SK-N-SH (cell line): ENCODE measurements at regions not wholly inside any gene's neighbourhood (a gene's known extent, or its start where the extent isn't known, plus 50 kb on each side); places are given as distances from the start of the nearest gene placed in this dataset.

Experiments
- CTCF ChIA-PET: fragments of 300-600, 350-600 bp; formaldehyde crosslinking; extraction: SDS; loops from one replicate; lab custom pipeline; 2021; lab: Yijun Ruan, JAX
- POLR2A ChIA-PET: fragments of 350-600 bp; sonication (Branson Sonifier 250); formaldehyde crosslinking; extraction: SDS; loops from one replicate; lab custom pipeline; 2020; ENCODE audit warnings: antibody characterized with exemption, inconsistent platforms; lab: Yijun Ruan, JAX
- DNase-seq: peaks from one replicate; pipeline ENCODE4 v3.0.0; 2012
- H2AFZ ChIP-seq: fragments of 200-600 bp; sonication (generic); 2 replicates; pipeline ENCODE4 v1.8.1; 2016; ENCODE audit warnings: antibody characterized with exemption, mild to moderate bottlenecking, low read depth
- H3F3A ChIP-seq: fragments of 200-600 bp; sonication (generic); replicated peaks from 2 replicates; pipeline ENCODE3; 2016; ENCODE audit warnings: antibody characterized with exemption, mild to moderate bottlenecking; ENCODE audit not compliant: insufficient read depth
- H3K27ac ChIP-seq, 2 experiments: fragments of 200-500 bp in 1 of 2; fragments of 200-600 bp in 1 of 2; sonication (Bioruptor generic) in 1 of 2; sonication (generic), shearing (Covaris generic) in 1 of 2; 2 replicates each; pipeline versions ENCODE4 v1.5.1 to v1.6.1; 2014 to 2016; ENCODE audit warnings: low read depth in 2 of 2, inconsistent platforms in 1 of 2, low read length in 1 of 2, mild to moderate bottlenecking in 1 of 2, mixed read lengths in 1 of 2
- H3K27me3 ChIP-seq: fragments of 200-600 bp; sonication (generic), shearing (Covaris generic); 2 replicates; pipeline ENCODE4 v1.6.1; 2016; ENCODE audit warnings: mixed run types; ENCODE audit not compliant: insufficient read depth
- H3K36me3 ChIP-seq, 2 experiments: fragments of 200-500 bp in 1 of 2; fragments of 200-600 bp in 1 of 2; sonication (Bioruptor generic) in 1 of 2; sonication (generic) in 1 of 2; replicated peaks in 1 of 2; 2 replicates each; pipeline versions ENCODE3 to v1.5.1; 2014 to 2016; ENCODE audit warnings: low read length in 1 of 2, mild to moderate bottlenecking in 1 of 2; ENCODE audit not compliant: insufficient read depth in 2 of 2, control insufficient read depth in 1 of 2
- H3K4me1 ChIP-seq, 2 experiments: fragments of 200-500 bp in 1 of 2; fragments of 200-600 bp in 1 of 2; sonication (Bioruptor generic) in 1 of 2; sonication (generic), shearing (Covaris generic) in 1 of 2; 2 replicates each; pipeline versions ENCODE4 v1.5.1 to v1.6.1; 2014 to 2016; ENCODE audit warnings: low read depth in 1 of 2, low read length in 1 of 2, mixed run types in 1 of 2; ENCODE audit not compliant: insufficient read depth in 2 of 2, control insufficient read depth in 1 of 2
- H3K4me2 ChIP-seq: fragments of 200-600 bp; sonication (generic), shearing (Covaris generic); 2 replicates; pipeline ENCODE4 v1.6.1; 2017; ENCODE audit warnings: mixed run types
- H3K4me3 ChIP-seq, 2 experiments: fragments of 200-500 bp in 1 of 2; fragments of 200-600 bp in 1 of 2; sonication (Bioruptor generic) in 1 of 2; sonication (generic), shearing (Covaris generic) in 1 of 2; 2 replicates each; pipeline versions ENCODE4 v1.5.1 to v1.8.1; 2014 to 2016; ENCODE audit warnings: low read depth in 2 of 2, inconsistent platforms in 1 of 2, low read length in 1 of 2, mild to moderate bottlenecking in 1 of 2, mixed read lengths in 1 of 2, moderate library complexity in 1 of 2
- H3K79me2 ChIP-seq: fragments of 200-600 bp; sonication (generic); 2 replicates; pipeline ENCODE4 v1.8.1; 2017; ENCODE audit warnings: mild to moderate bottlenecking; ENCODE audit not compliant: insufficient read depth
- H3K9ac ChIP-seq: fragments of 200-600 bp; sonication (generic); 2 replicates; pipeline ENCODE4 v1.6.1; 2017; ENCODE audit warnings: mixed run types
- H3K9me2 ChIP-seq: fragments of 200-600 bp; sonication (generic); 2 replicates; pipeline ENCODE4 v1.6.1; 2017; ENCODE audit warnings: mixed run types
- H3K9me3 ChIP-seq: fragments of 200-600 bp; sonication (generic); 2 replicates; pipeline ENCODE4 v1.6.1; 2017; ENCODE audit warnings: mixed run types, mild to moderate bottlenecking, moderate library complexity
- H4K20me1 ChIP-seq: fragments of 200-600 bp; sonication (generic); 2 replicates; pipeline ENCODE4 v1.6.1; 2017; ENCODE audit warnings: mild to moderate bottlenecking, mixed run types; ENCODE audit not compliant: insufficient read depth
- EZH2phosphoT487 ChIP-seq: fragments of 200-600 bp; sonication (generic); IDR thresholded peaks from 2 replicates; pipeline ENCODE4 v1.6.1; 2017; ENCODE audit warnings: low read depth, mixed run types, mild to moderate bottlenecking, antibody characterized with exemption, moderate library complexity, borderline replicate concordance
- FOXJ3 ChIP-seq: sonication (generic); formaldehyde crosslinking; IDR thresholded peaks from 2 replicates; pipeline ENCODE4 v1.5.1; 2020; ENCODE audit warnings: mild to moderate bottlenecking, missing genetic modification reagents
- JUND ChIP-seq: IDR thresholded peaks from 2 replicates; pipeline ENCODE4 v1.4.0; 2012
- MEF2A ChIP-seq: IDR thresholded peaks from 2 replicates; pipeline ENCODE4 v1.4.0; 2012; ENCODE audit warnings: low read depth, borderline replicate concordance
- MXI1 ChIP-seq: IDR thresholded peaks from 2 replicates; pipeline ENCODE4 v1.6.1; 2012; ENCODE audit warnings: mild to moderate bottlenecking, low read depth, low read length, improper control_type of control experiment
- PBX3 ChIP-seq: IDR thresholded peaks from 2 replicates; pipeline ENCODE4; 2012
- RFX5 ChIP-seq: IDR thresholded peaks from 2 replicates; pipeline ENCODE4 v1.6.1; 2012; ENCODE audit warnings: mild to moderate bottlenecking, improper control_type of control experiment, low read length
- SIN3A ChIP-seq: IDR thresholded peaks from 2 replicates; pipeline ENCODE4 v1.6.1; 2012; ENCODE audit warnings: low read depth, mild to moderate bottlenecking, low read length, moderate library complexity, borderline replicate concordance
- SMC3 ChIP-seq: IDR thresholded peaks from 2 replicates; pipeline ENCODE4 v1.6.1; 2012; ENCODE audit warnings: low read depth, low read length, improper control_type of control experiment
- USF1 ChIP-seq: IDR thresholded peaks from 2 replicates; pipeline ENCODE4 v1.4.0; 2012; ENCODE audit warnings: low read depth, borderline replicate concordance
- USF2 ChIP-seq: fragments of 150-350 bp; IDR thresholded peaks from 2 replicates; pipeline ENCODE4 v1.6.1; 2017; ENCODE audit warnings: antibody characterized with exemption, low read length, low read depth, borderline replicate concordance
- YY1 ChIP-seq: IDR thresholded peaks from 2 replicates; pipeline ENCODE4 v1.4.0; 2012; ENCODE audit warnings: low read depth, mild to moderate bottlenecking
- WGBS: methylation state at CpG from one replicate; pipeline ENCODE4 v1.1.6; 2017; ENCODE audit warnings: low lambda C conversion rate; 5-methylcytosine and 5-hydroxymethylcytosine counted together

GRCh38 chr6:2381872-2382661 is 136.7 kb upstream of the GMDS start:
- CTCF ChIA-PET = interaction anchor here (0.6 kb wide), 2 partner anchors 39 to 227 kb away, joined by 3 read pairs; no protein-coding TSS in a partner anchor
- 73% methylated on average over 18 of the region's 18 CpGs for WGBS
- no peak overlapping the region for H2AFZ ChIP-seq

GRCh38 chr6:2378891-2379652 is 133.7 kb upstream of the GMDS start:
- Histone ChIP-seq H4K20me1 (no peaks in the 10 kb centered on the region), H3K79me2 (no peaks in the 10 kb centered on the region), H3K4me2 (no peak overlapping the region), H2AFZ (no peak overlapping the region), H3K9me2 (no peaks in the 10 kb centered on the region), H3K27ac (peak overlapping the region in 1 of 2 experiments; percentile 4; a peak in 1 of 4 replicates), H3K27me3 (no peaks in the 10 kb centered on the region), H3K9ac (no peak overlapping the region), H3F3A (no peaks in the 10 kb centered on the region), H3K4me1 (no peaks in the 10 kb centered on the region; a peak in 1 of 4 replicates), H3K9me3 (no peaks in the 10 kb centered on the region), H3K36me3 (no peaks in the 10 kb centered on the region), H3K4me3 (no peak overlapping the region)
- no peak for DNase-seq
- TF ChIP-seq PBX3 = no peak
- TF ChIP-seq USF1 = no peak
- no peak for TF ChIP-seq MXI1
- TF ChIP-seq SIN3A = no peak
- TF ChIP-seq JUND = no peak
- no peak for TF ChIP-seq EZH2phosphoT487
- no peak for TF ChIP-seq USF2
- no peak for TF ChIP-seq YY1
- no peak for TF ChIP-seq MEF2A
- TF ChIP-seq SMC3 = no peak
- CTCF ChIA-PET = no interaction called here
- POLR2A ChIA-PET = no interaction called here
- WGBS = 38% methylated on average over 9 of the region's 9 CpGs

More at GRCh38 chr6:2381872-2382661, 136.7 kb upstream of the GMDS start:
- H3K4me2 ChIP-seq = no peak overlapping the region
- no peak overlapping the region for H3K27ac ChIP-seq
- DNase-seq = no peak
- H3K36me3 ChIP-seq = no peaks in the 10 kb centered on the region
- no peaks in the 10 kb centered on the region for H3K79me2 ChIP-seq
- H3F3A ChIP-seq = no peaks in the 10 kb centered on the region
- POLR2A ChIA-PET = no interaction called here
- H3K9ac ChIP-seq = no peak overlapping the region
- H4K20me1 ChIP-seq = no peaks in the 10 kb centered on the region
- TF ChIP-seq FOXJ3 (CRISPR knock-in tag) = no peak
- no peak for TF ChIP-seq RFX5
- TF ChIP-seq, all 33 proteins: peak for 0
- H3K4me3 ChIP-seq = no peak overlapping the region
- no peaks in the 10 kb centered on the region; a peak in 1 of 4 replicates for H3K4me1 ChIP-seq
- H3K9me2 ChIP-seq = no peaks in the 10 kb centered on the region; the same call in 1 of the 2 replicates
- H3K27me3 ChIP-seq = no peaks in the 10 kb centered on the region
- H3K9me3 ChIP-seq = no peaks in the 10 kb centered on the region
